LNCaP clone FGC (cell line): ENCODE measurements at regions not wholly inside any gene's neighbourhood (a gene's known extent, or its start where the extent isn't known, plus 50 kb on each side); places are given as distances from the start of the nearest gene placed in this dataset.

Source experiments
- DNase-seq: peaks from one replicate; pipeline ENCODE4 v3.0.0-alpha.2; 2011; ENCODE audit warnings: low read depth
- H3K4me3 ChIP-seq: 2 replicates; pipeline ENCODE4 v1.5.1; 2011; ENCODE audit warnings: mild to moderate bottlenecking, low read depth, low read length, control low read depth
- CTCF ChIP-seq: IDR thresholded peaks from 2 replicates; pipeline ENCODE4 v1.5.1; 2012; ENCODE audit warnings: mild to moderate bottlenecking; ENCODE audit not compliant: control insufficient read depth, insufficient read depth; ENCODE audit errors: extremely low read depth

DNA sequence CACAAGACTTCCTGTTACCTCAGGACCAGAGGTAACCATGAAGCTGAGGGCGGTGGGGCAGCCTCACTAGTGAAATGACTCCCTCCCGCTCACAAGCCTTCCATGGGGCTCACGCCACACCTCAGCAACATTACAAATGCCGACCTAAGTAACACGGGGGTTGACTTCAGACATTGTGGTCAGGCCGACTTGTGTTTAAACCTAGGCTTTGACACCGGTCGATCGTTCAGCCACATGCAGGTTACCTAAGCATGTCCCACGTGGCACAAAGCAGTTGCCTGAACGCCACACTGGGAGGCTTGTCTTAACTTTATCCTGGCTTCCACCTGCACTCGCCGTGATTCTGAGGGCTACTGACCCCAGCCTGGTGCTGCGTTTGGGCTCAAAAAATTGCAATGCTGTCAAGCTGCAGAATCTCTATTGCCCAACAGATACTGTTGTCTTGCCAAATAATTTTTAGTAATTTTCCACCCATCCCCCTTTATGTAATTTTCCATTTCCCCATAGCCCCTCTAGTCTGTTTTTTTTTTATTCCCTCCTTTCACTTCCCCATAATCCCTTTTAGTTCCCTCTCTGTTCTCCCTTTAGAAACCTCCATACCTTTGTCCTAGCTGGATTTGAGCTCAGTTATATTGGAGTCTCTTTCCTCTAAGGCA, 158.6 kb upstream of the RGMA start:
- TF ChIP-seq CTCF, result no peak
- DNase-seq, result no peak
- H3K4me3 ChIP-seq, result no peak overlapping the region

DNA sequence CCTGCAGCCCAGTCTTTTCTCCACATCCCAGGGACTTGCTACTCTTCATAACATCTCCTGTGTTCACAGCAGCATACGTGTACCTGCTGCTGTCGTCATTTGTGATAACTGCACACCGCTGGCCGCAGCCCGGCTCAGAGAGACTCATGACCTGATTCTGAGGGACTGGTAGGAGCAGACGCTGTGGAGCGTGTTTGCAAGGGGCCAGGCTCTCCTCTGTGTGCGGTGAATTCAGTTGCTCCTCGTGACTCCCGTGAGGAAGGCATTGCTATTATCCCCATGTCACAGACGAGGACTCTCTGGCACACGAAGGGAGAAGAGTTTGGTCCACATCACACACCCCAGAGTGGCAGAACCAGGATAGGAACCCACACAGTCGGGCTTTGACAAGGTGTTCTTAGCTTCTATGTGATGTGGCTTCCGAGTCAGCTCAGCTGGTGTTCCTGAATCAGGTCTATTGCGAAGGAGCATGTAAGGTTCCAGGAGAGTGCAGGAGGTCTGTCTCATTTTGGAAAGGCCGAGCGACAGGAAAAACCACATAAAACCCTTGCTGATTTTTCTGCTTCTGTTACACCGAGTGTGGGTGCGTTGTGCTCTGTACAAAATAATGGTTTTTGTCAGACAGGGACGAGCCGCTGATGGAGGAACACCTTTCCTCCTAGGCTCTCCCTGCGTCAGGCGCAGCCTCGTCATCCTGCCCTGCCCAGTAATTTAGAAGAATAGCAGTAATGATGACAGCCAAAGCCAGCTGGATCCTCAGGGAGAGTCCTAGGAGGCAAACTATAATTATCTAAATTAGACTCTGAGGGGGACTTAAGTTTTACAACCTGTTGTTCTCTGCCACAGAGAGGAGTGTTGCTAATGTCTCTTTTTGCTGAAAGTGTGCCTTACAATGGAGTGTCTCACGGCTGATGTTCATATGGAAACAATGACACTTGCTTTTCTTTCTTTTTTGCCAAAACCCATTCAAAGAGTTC, 157.5 kb upstream of the RGMA start:
- no peak for TF ChIP-seq CTCF
- DNase-seq, result no peak
- no peak overlapping the region for H3K4me3 ChIP-seq

GRCh38 chr15:93245661-93246042, 156.6 kb upstream of the RGMA start:
- DNase-seq, result no peak
- no peak for TF ChIP-seq CTCF
- no peak overlapping the region for H3K4me3 ChIP-seq

GRCh38 chr15:93244696-93245660, 156.0 kb upstream of the RGMA start:
- H3K4me3 ChIP-seq, result no peak overlapping the region
- no peak for DNase-seq
- TF ChIP-seq CTCF, result no peak

DNA sequence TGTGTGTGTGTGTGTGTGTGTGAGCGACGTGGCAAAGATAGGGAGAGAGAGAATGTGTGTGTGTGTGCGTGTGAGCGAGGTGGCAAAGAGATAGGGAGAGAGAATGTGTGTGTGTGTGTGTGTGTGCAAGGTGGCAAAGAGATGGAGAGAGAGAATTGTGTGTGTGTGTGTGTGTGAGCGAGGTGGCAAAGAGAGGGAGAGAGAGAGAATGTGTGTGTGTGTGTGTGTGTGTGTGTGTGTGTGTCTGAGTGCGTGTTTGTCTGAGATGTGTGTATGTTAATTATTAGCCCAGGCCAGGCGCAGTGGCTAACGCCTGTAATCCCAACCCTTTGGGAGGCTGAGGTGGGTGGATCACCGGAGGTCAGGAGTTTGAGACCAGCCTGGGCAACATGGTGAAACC, 154.6 kb upstream of the RGMA start:
- no peak for TF ChIP-seq CTCF
- DNase-seq, result no peak
- no peak overlapping the region for H3K4me3 ChIP-seq

DNA sequence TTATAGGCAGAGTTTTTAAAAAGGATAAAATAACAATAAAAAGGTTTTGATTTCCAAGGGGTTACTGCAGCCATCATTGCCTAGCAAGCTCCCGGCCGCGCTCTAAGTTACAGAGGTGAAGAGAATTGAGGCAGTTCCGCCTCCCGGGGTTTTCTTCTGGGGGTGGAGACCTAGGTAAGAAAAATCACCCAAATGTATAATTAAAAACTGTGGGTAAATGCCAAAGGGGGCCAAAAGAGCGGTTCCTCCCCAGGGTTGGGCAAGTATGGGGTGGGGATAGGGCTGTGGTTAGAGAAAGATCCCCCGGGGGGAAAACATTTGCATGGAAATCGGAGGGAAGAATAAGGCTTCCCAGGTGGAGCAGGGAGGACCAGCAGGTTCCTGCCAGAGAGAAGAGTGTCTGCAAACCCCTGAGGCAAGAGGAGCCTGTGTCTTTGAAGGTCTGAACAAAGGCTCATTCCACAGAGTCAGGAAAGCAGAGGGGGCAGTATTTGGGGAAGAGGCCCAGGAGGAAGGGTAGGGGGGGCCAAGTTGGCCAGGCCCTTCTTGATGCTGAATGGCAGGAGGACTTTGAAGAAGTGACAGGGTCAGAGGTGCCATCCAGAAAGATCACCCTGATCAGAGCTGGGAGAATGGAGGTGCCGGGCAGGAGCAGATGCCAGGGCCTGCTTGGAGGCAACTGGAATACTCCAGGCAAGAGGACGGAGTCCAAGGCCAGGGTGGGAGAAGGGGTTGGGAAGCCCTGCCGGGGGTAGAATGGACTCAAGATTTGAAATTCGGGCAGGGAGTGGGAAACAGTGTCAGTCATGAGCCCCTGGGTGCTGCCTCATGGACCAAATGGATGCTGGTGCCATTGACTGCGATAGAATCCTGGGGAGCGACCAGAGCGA, 152.9 kb upstream of the RGMA start:
- no peak overlapping the region for H3K4me3 ChIP-seq
- no peak for TF ChIP-seq CTCF
- no peak for DNase-seq
